ENCODE measurements at regions not wholly inside any gene's neighbourhood (a gene's known extent, or its start where the extent isn't known, plus 50 kb on each side); places are given as distances from the start of the nearest gene placed in this dataset.

DNA sequence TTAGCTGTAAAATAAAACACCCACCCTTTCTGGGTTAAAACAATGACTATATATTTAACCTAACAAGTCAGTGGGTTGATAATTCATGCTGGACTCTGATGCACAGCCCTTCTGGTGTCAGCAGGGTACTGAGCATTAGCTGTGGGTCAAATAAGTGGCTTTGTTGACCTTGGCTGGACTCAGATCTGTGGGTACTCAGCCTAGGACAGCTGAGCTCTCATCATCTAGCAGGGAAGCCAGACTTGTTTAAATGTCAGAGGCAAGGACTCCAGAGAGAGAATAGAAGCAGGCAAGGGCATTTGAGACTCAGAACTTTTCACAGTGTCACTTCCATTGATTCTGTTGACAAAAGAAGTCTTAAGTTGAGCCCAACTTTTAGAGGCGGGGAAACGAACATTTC is 1063.8 kb upstream of the CDH8 start:
- intact Hi-C loops (cut with DNase I), result no loop called here
- Histone ChIP-seq H3K4me1 (no peaks in the 10 kb centered on the region), H3K27ac (no peak overlapping the region), H3K36me3 (no peaks in the 10 kb centered on the region), H3K9me3 (no peaks in the 10 kb centered on the region), H3K27me3 (no peaks in the 10 kb centered on the region), H3K4me3 (replicated peaks in 1 of 3) (no peak overlapping the region)
- TF ChIP-seq, protein P1, sequence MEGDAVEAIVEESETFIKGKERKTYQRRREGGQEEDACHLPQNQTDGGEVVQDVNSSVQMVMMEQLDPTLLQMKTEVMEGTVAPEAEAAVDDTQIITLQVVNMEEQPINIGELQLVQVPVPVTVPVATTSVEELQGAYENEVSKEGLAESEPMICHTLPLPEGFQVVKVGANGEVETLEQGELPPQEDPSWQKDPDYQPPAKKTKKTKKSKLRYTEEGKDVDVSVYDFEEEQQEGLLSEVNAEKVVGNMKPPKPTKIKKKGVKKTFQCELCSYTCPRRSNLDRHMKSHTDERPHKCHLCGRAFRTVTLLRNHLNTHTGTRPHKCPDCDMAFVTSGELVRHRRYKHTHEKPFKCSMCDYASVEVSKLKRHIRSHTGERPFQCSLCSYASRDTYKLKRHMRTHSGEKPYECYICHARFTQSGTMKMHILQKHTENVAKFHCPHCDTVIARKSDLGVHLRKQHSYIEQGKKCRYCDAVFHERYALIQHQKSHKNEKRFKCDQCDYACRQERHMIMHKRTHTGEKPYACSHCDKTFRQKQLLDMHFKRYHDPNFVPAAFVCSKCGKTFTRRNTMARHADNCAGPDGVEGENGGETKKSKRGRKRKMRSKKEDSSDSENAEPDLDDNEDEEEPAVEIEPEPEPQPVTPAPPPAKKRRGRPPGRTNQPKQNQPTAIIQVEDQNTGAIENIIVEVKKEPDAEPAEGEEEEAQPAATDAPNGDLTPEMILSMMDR (IDR thresholded peaks at IDR 0.05), result no peak
- TF ChIP-seq POLR2A (IDR thresholded peaks at IDR 0.05), result no peak
- whole genome bisulfite sequencing, 2 donors, result 86 to 90% methylated on average over 2 of the region's 2 CpGs
- no peak for DNase-seq

DNA sequence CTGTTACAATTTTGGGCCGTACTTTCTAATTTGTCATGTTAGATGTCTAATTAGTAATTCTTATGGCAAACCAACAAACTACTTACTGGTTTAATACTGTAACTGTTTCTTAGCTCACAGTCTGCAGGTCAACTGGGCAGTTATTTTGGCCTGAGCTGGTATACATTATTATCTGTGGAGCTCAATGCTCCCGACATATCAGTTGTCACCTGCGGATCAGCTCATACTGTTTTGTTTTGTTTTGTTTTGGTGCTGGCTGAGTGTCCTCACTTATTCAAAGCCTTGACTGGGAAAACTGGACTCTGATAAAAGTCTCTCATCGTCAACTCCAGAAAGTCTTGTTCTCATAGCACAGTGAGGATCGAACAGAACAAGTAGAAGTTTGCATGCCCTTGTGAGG is 1060.6 kb upstream of the CDH8 start:
- H3K27ac ChIP-seq, result no peak overlapping the region
- H3K36me3 ChIP-seq, result no peaks in the 10 kb centered on the region
- no peaks in the 10 kb centered on the region for H3K27me3 ChIP-seq
- no peak overlapping the region for H3K4me3 ChIP-seq (replicated peaks in 1 of 3)
- intact Hi-C loops (cut with DNase I), result no loop called here
- no peak for DNase-seq
- TF ChIP-seq POLR2A (IDR thresholded peaks at IDR 0.05), result no peak
- TF ChIP-seq, protein P1 (IDR thresholded peaks at IDR 0.05), result no peak
- H3K4me1 ChIP-seq, result no peaks in the 10 kb centered on the region
- H3K9me3 ChIP-seq, result no peaks in the 10 kb centered on the region
- 88 to 92% methylated on average over 5 of the region's 5 CpGs for WGBS, 2 donors

DNA sequence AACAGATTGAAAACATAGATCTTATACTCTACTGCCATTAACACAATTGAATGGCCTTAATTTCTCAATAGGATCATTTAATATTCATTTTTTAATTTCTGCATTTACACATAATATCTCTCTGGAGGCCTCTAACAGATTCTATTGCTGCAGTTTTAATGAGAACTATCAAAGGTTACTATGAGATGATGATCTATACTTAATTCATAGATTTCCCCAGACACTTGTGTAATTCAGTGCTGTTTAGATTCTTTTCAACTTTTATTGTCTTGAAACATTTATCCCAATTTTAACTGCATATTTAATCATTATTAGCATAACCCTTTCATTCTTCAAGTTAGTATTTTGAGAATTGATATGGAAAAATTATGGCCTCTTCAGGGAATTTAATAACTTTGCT is 1056.5 kb upstream of the CDH8 start:
- Histone ChIP-seq H3K9me3 (no peaks in the 10 kb centered on the region), H3K27ac (no peak overlapping the region), H3K4me3 (replicated peaks in 1 of 3) (no peak overlapping the region), H3K27me3 (no peaks in the 10 kb centered on the region), H3K4me1 (no peaks in the 10 kb centered on the region), H3K36me3 (no peaks in the 10 kb centered on the region)
- DNase-seq, result no peak
- intact Hi-C loops (cut with DNase I), result no loop called here
- no peak for TF ChIP-seq POLR2A (IDR thresholded peaks at IDR 0.05)
- TF ChIP-seq, protein P1 (IDR thresholded peaks at IDR 0.05), result no peak

DNA sequence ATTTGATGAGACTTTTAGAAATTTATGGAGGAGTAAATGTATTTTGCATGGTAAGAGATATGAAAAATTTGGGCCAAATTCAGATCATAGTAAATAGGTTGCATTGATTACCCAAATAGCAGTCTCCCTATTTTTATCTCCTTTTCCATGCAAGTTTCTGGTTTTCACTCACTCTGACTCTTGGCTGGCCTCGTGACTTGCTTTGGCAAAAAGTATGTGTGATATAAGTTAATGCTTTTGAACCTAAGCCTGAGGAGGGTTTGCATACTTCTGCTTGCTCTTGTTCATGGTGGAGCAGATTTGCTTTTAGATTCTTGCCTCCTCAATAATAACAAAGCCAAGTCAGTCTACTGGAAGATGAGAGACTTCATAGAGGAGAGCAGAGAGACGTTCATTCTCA is 1045.9 kb upstream of the CDH8 start:
- TF ChIP-seq, protein P1 (IDR thresholded peaks at IDR 0.05), result no peak
- no peak for TF ChIP-seq POLR2A (IDR thresholded peaks at IDR 0.05)
- no peak for DNase-seq
- WGBS, 2 donors, result 72 to 82% methylated on average over 2 of the region's 2 CpGs
- Histone ChIP-seq H3K4me3 (replicated peaks in 1 of 3) (no peak overlapping the region), H3K36me3 (no peaks in the 10 kb centered on the region), H3K9me3 (no peaks in the 10 kb centered on the region), H3K4me1 (no peaks in the 10 kb centered on the region), H3K27ac (no peak overlapping the region), H3K27me3 (no peaks in the 10 kb centered on the region)
- intact Hi-C loops (cut with DNase I), result no loop called here

DNA sequence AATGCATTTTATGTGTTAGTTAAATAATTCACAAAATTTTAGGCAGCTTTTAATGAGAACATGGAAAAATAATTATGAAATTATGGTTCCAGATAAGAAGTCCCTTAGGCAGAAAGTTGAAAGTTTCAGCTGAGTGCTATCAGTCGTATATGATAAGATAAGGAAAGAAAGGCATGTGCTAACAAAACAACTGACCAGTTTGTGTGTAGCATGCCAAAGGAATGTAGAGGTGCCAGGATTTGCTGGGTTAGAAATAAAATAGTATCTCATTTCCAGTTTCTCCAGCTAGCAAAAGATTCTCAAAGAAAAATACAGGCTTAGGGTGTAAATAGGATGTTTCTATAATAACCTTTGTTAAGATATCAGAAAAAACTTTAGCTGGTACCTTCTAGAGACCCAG is 1044.5 kb upstream of the CDH8 start:
- Histone ChIP-seq H3K36me3 (no peaks in the 10 kb centered on the region), H3K9me3 (no peaks in the 10 kb centered on the region)
- WGBS, 2 donors, result 10 to 11% methylated on average over 1 of the region's 1 CpG

More for the DNA sequence above, 1044.5 kb upstream of the CDH8 start:
- TF ChIP-seq, protein P1 (IDR thresholded peaks at IDR 0.05), result no peak
- no peak for TF ChIP-seq POLR2A (IDR thresholded peaks at IDR 0.05)
- H3K4me3 ChIP-seq (replicated peaks in 1 of 3), result no peak overlapping the region
- intact Hi-C loops (cut with DNase I), result no loop called here
- H3K4me1 ChIP-seq, result no peaks in the 10 kb centered on the region
- no peaks in the 10 kb centered on the region for H3K27me3 ChIP-seq
- DNase-seq, result no peak
- H3K27ac ChIP-seq, result no peak overlapping the region

Measured in thyroid gland (tissue), 4 donors.